Prostate gland (tissue), 2 donors: ENCODE measurements at regions not wholly inside any gene's neighbourhood (a gene's known extent, or its start where the extent isn't known, plus 50 kb on each side); places are given as distances from the start of the nearest gene placed in this dataset.
"Not testable (repeated sequence)": the region's sequence is repeated elsewhere in the genome, so short reads cannot be mapped to it uniquely, and the experiment has no call there.

ENCODE experiments used
- CTCF ChIP-seq, 4 experiments: fragments of 200-600 bp in 2 of 4; fragments of 450-650 bp in 2 of 4; sonication (generic) in 2 of 4; IDR thresholded peaks; 1 replicate in 3 of 4; 2 replicates in 1 of 4; pipeline ENCODE4 v1.5.1; 2016 to 2019; ENCODE audit warnings: antibody characterized with exemption in 4 of 4, mild to moderate bottlenecking in 2 of 4, moderate library complexity in 2 of 4
- POLR2A ChIP-seq: fragments of 450-650 bp; IDR thresholded peaks from one replicate; pipeline ENCODE4 v1.6.1; 2016; ENCODE audit warnings: antibody characterized with exemption, mild to moderate bottlenecking

- TF ChIP-seq CTCF (IDR thresholded peaks at IDR 0.05); POLR2A: not testable (repeated sequence)
Observed at GRCh38 chr4:118572991-118573390, 112.2 kb upstream of the METTL14 start.
